ENCODE measurements at regions not wholly inside any gene's neighbourhood (a gene's known extent, or its start where the extent isn't known, plus 50 kb on each side); places are given as distances from the start of the nearest gene placed in this dataset.

DNA sequence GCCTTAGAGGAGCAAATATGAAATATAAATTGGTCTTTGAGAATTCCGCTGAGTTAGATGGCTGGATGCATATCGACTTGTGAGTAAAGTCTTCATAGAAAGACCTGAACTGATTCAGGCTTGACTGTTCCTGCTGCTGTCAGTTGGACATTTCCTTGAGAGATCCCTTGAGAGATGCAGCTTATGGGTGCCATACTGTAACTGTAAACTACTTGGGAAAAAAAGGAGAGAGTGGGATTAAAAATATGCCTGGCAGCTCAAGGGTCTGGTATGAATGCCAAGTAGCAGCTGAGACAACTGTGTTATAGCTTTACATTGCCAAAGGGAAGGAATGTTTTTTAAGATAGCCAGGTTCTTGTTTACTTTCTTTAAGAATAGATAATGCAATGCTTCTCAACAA lies 926.6 kb downstream of the EPHA3 start:
- Histone ChIP-seq H3K36me3 (ENCODE audit: insufficient read depth) (no peaks in the 10 kb centered on the region), H3K27ac (ENCODE audit: low read depth) (no peak overlapping the region), H3K4me3 (ENCODE audit: low read depth, low read length) (no peak overlapping the region), H3K4me1 (ENCODE audit: insufficient read depth) (no peaks in the 10 kb centered on the region)
- DNase-seq (ENCODE audit: extremely low spot score), result no peak
- whole genome bisulfite sequencing, result 93% methylated on average over 2 of the region's 2 CpGs

GRCh38 chr3:90035643-90036042 lies 928.2 kb downstream of the EPHA3 start:
- no peak overlapping the region for H3K27ac ChIP-seq (ENCODE audit: low read depth)
- no peaks in the 10 kb centered on the region for H3K4me1 ChIP-seq (ENCODE audit: insufficient read depth)
- no peak for DNase-seq (ENCODE audit: extremely low spot score)
- no peak overlapping the region for H3K4me3 ChIP-seq (ENCODE audit: low read depth, low read length)
- H3K36me3 ChIP-seq (ENCODE audit: insufficient read depth), result no peaks in the 10 kb centered on the region
- 72% methylated on average over 1 of the region's 1 CpG for WGBS

DNA sequence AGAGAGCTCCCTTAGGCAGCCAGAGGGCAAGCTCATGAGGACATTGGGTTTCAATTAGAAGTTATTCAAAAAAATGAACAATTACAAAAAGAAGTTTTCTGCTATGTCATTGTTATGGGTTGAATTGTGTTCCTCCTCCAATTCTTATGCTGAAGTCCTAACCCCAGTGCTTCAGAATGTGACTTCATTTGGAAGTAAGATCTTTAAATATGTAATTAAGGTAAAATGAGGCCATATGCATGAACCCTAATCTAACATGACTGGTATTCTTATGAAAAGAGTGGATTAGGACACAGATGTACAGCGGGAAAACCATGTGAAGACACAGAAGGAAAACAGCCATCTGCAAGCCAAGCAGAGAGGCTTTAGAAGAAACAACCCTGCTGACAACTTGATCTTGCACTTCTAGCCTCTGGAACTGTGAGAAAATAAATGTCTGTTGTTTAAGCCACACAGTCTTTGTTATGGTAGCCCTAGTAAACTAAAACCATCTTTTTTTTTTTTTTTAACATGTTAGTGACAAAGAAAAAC lies 929.6 kb downstream of the EPHA3 start:
- WGBS, result 86% methylated on average over 1 of the region's 1 CpG
- H3K27ac ChIP-seq (ENCODE audit: low read depth), result no peak overlapping the region
- DNase-seq (ENCODE audit: extremely low spot score), result no peak

GRCh38 chr3:90039994-90040393 lies 932.6 kb downstream of the EPHA3 start:
- no peaks in the 10 kb centered on the region for H3K4me1 ChIP-seq (ENCODE audit: insufficient read depth)
- no peaks in the 10 kb centered on the region for H3K36me3 ChIP-seq (ENCODE audit: insufficient read depth)
- 97% methylated on average over 2 of the region's 2 CpGs for WGBS
- H3K4me3 ChIP-seq (ENCODE audit: low read depth, low read length), result no peak overlapping the region
- no peak overlapping the region for H3K27ac ChIP-seq (ENCODE audit: low read depth)
- DNase-seq (ENCODE audit: extremely low spot score), result no peak

More for the DNA sequence above, 929.6 kb downstream of the EPHA3 start:
- Histone ChIP-seq H3K4me1 (ENCODE audit: insufficient read depth) (no peaks in the 10 kb centered on the region), H3K4me3 (ENCODE audit: low read depth, low read length) (no peak overlapping the region), H3K36me3 (ENCODE audit: insufficient read depth) (no peaks in the 10 kb centered on the region)

DNA sequence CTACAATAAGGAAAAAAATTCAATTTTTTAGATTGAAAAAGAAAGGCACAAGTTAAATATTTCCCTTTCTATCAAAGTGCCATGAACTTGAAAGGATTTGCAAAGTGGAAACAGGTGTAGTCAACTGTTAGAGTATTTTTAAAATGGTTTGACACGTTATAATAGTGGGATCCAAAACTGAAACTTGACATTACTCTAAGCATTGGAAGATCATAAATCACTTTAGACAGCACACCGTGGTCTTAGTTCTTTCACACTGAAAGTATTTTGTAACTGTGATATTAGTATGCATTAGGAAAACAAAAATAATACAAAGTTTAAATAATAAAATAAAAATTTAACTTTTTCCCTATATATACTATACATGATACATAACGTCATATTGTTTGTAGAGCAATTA lies 933.1 kb downstream of the EPHA3 start:
- Histone ChIP-seq H3K4me1 (ENCODE audit: insufficient read depth) (no peaks in the 10 kb centered on the region), H3K27ac (ENCODE audit: low read depth) (no peak overlapping the region), H3K4me3 (ENCODE audit: low read depth, low read length) (no peak overlapping the region), H3K36me3 (ENCODE audit: insufficient read depth) (no peaks in the 10 kb centered on the region)
- DNase-seq (ENCODE audit: extremely low spot score), result no peak
- 66% methylated on average over 3 of the region's 3 CpGs for WGBS

DNA sequence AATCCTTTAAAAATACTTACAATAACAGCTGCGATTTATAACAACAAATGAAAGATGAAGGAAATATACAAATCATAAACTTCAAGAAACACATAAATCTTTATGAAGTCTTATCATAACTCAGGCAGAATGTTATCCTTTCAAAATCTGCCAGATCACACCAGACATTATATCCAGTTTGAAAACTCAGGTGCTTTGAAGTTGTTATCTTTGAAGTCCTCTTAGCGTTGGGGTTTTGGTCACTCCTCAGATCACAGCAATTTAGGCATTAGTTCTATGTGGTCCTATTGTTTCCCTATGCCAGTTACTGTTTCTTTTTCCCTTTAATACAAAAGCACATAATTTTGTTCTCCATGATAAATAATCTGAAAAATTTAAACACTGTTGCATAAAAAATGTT lies 934.6 kb downstream of the EPHA3 start:
- no peaks in the 10 kb centered on the region for H3K4me1 ChIP-seq (ENCODE audit: insufficient read depth)
- no peak for DNase-seq (ENCODE audit: extremely low spot score)

GRCh38 chr3:90043287-90043686 lies 935.9 kb downstream of the EPHA3 start:
- no peak overlapping the region for H3K4me3 ChIP-seq (ENCODE audit: low read depth, low read length)
- H3K36me3 ChIP-seq (ENCODE audit: insufficient read depth), result no peaks in the 10 kb centered on the region

More for the DNA sequence above, 934.6 kb downstream of the EPHA3 start:
- no peak overlapping the region for H3K27ac ChIP-seq (ENCODE audit: low read depth)
- H3K4me3 ChIP-seq (ENCODE audit: low read depth, low read length), result no peak overlapping the region
- WGBS, result 40% methylated on average over 2 of the region's 2 CpGs
- no peaks in the 10 kb centered on the region for H3K36me3 ChIP-seq (ENCODE audit: insufficient read depth)

GRCh38 chr3:90044084-90044816 lies 936.8 kb downstream of the EPHA3 start:
- WGBS, result 94% methylated on average over 1 of the region's 1 CpG
- no peak overlapping the region for H3K27ac ChIP-seq (ENCODE audit: low read depth)

More at GRCh38 chr3:90043287-90043686, 935.9 kb downstream of the EPHA3 start:
- 87% methylated on average over 5 of the region's 5 CpGs for WGBS
- no peak overlapping the region for H3K27ac ChIP-seq (ENCODE audit: low read depth)
- H3K4me1 ChIP-seq (ENCODE audit: insufficient read depth), result no peaks in the 10 kb centered on the region
- DNase-seq (ENCODE audit: extremely low spot score), result no peak

DNA sequence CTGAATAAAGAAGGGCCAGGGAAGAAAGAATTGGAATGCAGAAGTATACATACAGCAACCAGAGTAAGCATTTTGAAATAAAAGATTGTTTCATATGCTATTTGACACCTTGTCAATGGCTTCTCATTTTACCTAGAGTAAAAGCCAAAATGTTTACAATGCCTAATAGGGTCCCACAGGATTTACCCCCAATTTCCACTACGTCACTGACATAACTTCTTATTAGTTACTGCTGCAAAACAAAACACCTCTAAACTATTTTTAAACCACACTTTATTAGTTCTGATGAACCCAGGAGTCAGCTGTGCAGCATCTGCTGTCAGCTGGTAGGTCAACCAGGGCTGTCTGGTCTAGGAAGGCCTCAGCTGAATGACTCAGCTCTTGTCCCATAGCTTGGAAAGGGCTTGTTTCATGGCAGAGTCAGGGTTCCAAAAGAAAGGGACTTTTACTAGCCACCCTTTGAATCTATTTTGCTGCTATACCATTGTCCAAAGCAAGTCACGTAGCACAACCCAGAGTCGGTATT lies 945.1 kb downstream of the EPHA3 start:
- DNase-seq (ENCODE audit: extremely low spot score), result no peak
- Histone ChIP-seq H3K36me3 (ENCODE audit: insufficient read depth) (no peaks in the 10 kb centered on the region), H3K4me3 (ENCODE audit: low read depth, low read length) (no peak overlapping the region), H3K4me1 (ENCODE audit: insufficient read depth) (no peaks in the 10 kb centered on the region), H3K27ac (ENCODE audit: low read depth) (no peak overlapping the region)
- 85% methylated on average over 3 of the region's 3 CpGs for WGBS

More at GRCh38 chr3:90044084-90044816, 936.8 kb downstream of the EPHA3 start:
- H3K4me1 ChIP-seq (ENCODE audit: insufficient read depth), result no peaks in the 10 kb centered on the region
- H3K36me3 ChIP-seq (ENCODE audit: insufficient read depth), result no peaks in the 10 kb centered on the region
- H3K4me3 ChIP-seq (ENCODE audit: low read depth, low read length), result no peak overlapping the region
- no peak for DNase-seq (ENCODE audit: extremely low spot score)

- no peaks in the 10 kb centered on the region for H3K36me3 ChIP-seq (ENCODE audit: insufficient read depth)
- no peak overlapping the region for H3K27ac ChIP-seq (ENCODE audit: low read depth)
- WGBS, result 13% methylated on average over 1 of the region's 1 CpG
- H3K4me1 ChIP-seq (ENCODE audit: insufficient read depth), result no peaks in the 10 kb centered on the region
- H3K4me3 ChIP-seq (ENCODE audit: low read depth, low read length), result no peak overlapping the region
- no peak for DNase-seq (ENCODE audit: extremely low spot score)
Measured at GRCh38 chr3:90054311-90054710, 946.9 kb downstream of the EPHA3 start.

GRCh38 chr3:90055666-90056065 lies 948.2 kb downstream of the EPHA3 start:
- peak; percentile 39 for DNase-seq (ENCODE audit: extremely low spot score)
- Histone ChIP-seq H3K4me1 (ENCODE audit: insufficient read depth) (no peaks in the 10 kb centered on the region), H3K4me3 (ENCODE audit: low read depth, low read length) (no peak overlapping the region), H3K36me3 (ENCODE audit: insufficient read depth) (no peaks in the 10 kb centered on the region), H3K27ac (ENCODE audit: low read depth) (no peak overlapping the region)
- 19% methylated on average over 2 of the region's 2 CpGs for WGBS

DNA sequence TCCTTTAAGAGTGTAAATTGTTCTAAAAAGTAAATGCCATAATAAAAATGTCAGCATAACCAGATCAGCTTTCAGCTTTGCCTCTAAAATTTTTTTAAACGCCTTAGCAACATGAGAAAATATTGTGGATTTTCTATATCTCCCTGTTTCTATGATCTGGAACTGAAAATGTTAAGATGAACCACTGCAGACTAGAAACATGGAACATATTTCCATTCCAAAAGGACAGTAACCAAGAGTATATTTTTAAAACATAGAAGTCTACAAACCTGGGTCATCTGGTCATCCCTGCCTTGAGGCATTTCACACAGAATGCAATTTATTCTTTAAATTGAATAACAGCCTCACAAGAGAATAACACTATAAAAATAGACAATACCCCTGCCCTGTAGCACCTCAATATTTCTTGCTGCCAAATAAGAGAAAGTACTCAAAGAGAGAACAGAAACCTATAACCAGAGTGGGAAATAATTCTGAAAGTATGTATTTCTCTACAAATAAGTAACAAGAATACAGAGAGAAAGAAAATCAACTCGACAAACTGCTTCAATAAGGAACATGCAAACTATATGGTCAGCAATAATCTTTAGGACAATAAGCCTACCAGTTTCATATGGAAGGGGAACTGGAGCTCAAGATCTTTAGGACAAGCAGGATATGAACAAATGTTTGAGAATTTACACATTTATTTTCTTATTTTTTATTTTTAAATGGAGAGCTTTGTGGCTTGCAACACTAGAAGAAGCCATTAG lies 949.0 kb downstream of the EPHA3 start:
- WGBS, result 73% methylated on average over 2 of the region's 2 CpGs
- DNase-seq (ENCODE audit: extremely low spot score), result no peak
- H3K4me3 ChIP-seq (ENCODE audit: low read depth, low read length), result no peak overlapping the region

DNA sequence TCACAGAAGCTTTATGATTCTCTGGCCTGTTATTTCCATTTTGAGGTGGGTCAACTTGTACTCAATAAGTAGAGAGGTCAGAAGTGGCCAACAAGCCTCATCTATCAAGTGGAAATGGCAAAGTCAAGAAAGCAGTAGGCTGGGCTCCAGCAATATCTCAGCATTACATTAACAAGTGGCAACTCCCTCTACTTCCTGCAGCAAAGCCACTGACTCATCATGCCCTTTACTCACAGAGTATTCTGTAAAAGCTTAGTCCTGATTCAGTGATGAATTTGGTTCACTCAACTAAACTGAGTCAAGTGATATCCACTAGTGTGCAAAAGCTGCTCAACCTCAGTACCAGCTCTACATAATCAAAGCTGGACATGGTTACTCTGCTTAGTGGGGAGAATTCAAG lies 954.6 kb downstream of the EPHA3 start:
- Histone ChIP-seq H3K36me3 (ENCODE audit: insufficient read depth) (no peaks in the 10 kb centered on the region), H3K4me3 (ENCODE audit: low read depth, low read length) (no peak overlapping the region), H3K27ac (ENCODE audit: low read depth) (no peak overlapping the region), H3K4me1 (ENCODE audit: insufficient read depth) (no peaks in the 10 kb centered on the region)
- no peak for DNase-seq (ENCODE audit: extremely low spot score)

More for the DNA sequence above, 949.0 kb downstream of the EPHA3 start:
- H3K4me1 ChIP-seq (ENCODE audit: insufficient read depth), result no peaks in the 10 kb centered on the region
- no peaks in the 10 kb centered on the region for H3K36me3 ChIP-seq (ENCODE audit: insufficient read depth)
- H3K27ac ChIP-seq (ENCODE audit: low read depth), result no peak overlapping the region

Measured in urinary bladder (tissue), 3 donors.